CD14-positive monocyte (primary cell): ENCODE measurements at regions not wholly inside any gene's neighbourhood (a gene's known extent, or its start where the extent isn't known, plus 50 kb on each side); places are given as distances from the start of the nearest gene placed in this dataset.

Source experiments
- DNase-seq, 3 donors: peaks; one replicate each; pipeline ENCODE4 v3.0.0-alpha.2; 2011 to 2022
- H2AFZ ChIP-seq: 2 replicates; pipeline ENCODE4 v1.6.0; 2012; ENCODE audit warnings: mild to moderate bottlenecking, low read depth, low read length, inconsistent platforms; ENCODE audit not compliant: insufficient read depth, poor library complexity, severe bottlenecking
- H3K27ac ChIP-seq, 2 donors: 1 replicate in 1 of 2; 2 replicates in 1 of 2; pipeline ENCODE4 v1.5.1; 2012 to 2013; ENCODE audit warnings: low read length in 2 of 2, control low read depth in 1 of 2, inconsistent platforms in 1 of 2, low read depth in 1 of 2, mild to moderate bottlenecking in 1 of 2
- H3K27me3 ChIP-seq, 2 donors: one replicate each; pipeline versions ENCODE4 v1.6.0 to v1.6.1; 2011 to 2013; ENCODE audit warnings: low read length in 2 of 2; ENCODE audit not compliant: control insufficient read depth in 2 of 2, insufficient read depth in 2 of 2
- H3K36me3 ChIP-seq, 2 donors: replicated peaks in 1 of 2; 1 replicate in 1 of 2; 2 replicates in 1 of 2; pipeline versions ENCODE4 v1.5.1 to v1.6.1; 2012 to 2013; ENCODE audit warnings: low read length in 2 of 2, control low read depth in 1 of 2, inconsistent platforms in 1 of 2, mild to moderate bottlenecking in 1 of 2; ENCODE audit not compliant: insufficient read depth in 2 of 2, control insufficient read depth in 1 of 2
- H3K4me1 ChIP-seq, 2 donors: 1 replicate in 1 of 2; 2 replicates in 1 of 2; pipeline versions ENCODE4 v1.5.1 to v1.6.1; 2012 to 2013; ENCODE audit warnings: low read length in 2 of 2, control low read depth in 1 of 2, inconsistent platforms in 1 of 2, mild to moderate bottlenecking in 1 of 2, moderate library complexity in 1 of 2; ENCODE audit not compliant: insufficient read depth in 2 of 2, control insufficient read depth in 1 of 2
- H3K4me2 ChIP-seq: replicated peaks from 2 replicates; pipeline ENCODE3; 2012; ENCODE audit warnings: low read length, moderate library complexity, mild to moderate bottlenecking; ENCODE audit not compliant: poor library complexity, severe bottlenecking; ENCODE audit errors: extremely low read depth
- H3K4me3 ChIP-seq, 3 experiments: fragments of 200-600 bp in 1 of 3; sonication (generic) in 1 of 3; replicated peaks in 1 of 3; 1 replicate in 2 of 3; 2 replicates in 1 of 3; pipeline ENCODE4 v1.5.1; 2011 to 2013; ENCODE audit warnings: low read length in 3 of 3, mild to moderate bottlenecking in 3 of 3, control low read depth in 2 of 3, low read depth in 2 of 3, inconsistent platforms in 1 of 3, moderate library complexity in 1 of 3
- H3K79me2 ChIP-seq: 2 replicates; pipeline ENCODE4 v1.6.0; 2012; ENCODE audit warnings: mild to moderate bottlenecking, control low read depth, inconsistent platforms, low read length, moderate library complexity; ENCODE audit not compliant: insufficient read depth
- H3K9ac ChIP-seq: 2 replicates; pipeline ENCODE4 v1.6.0; 2017; ENCODE audit warnings: low read length, mild to moderate bottlenecking; ENCODE audit not compliant: insufficient read depth, poor library complexity, severe bottlenecking
- H3K9me3 ChIP-seq, 2 donors: replicated peaks in 1 of 2; 1 replicate in 1 of 2; 2 replicates in 1 of 2; pipeline versions ENCODE4 v1.5.1 to v1.6.1; 2012 to 2013; ENCODE audit warnings: low read length in 2 of 2, control low read depth in 1 of 2; ENCODE audit not compliant: control insufficient read depth in 1 of 2, insufficient read depth in 1 of 2
- H4K20me1 ChIP-seq: 2 replicates; pipeline ENCODE4 v1.6.0; 2012; ENCODE audit warnings: mild to moderate bottlenecking, low read length, control low read depth, moderate library complexity; ENCODE audit not compliant: insufficient read depth
- H3K27ac Mint-ChIP-seq, 7 donors: one replicate each; pipeline ENCODE4 v1.8.0; 2020; ENCODE audit warnings: mild to moderate bottlenecking in 7 of 7, mixed read lengths in 7 of 7, moderate library complexity in 6 of 7, inconsistent platforms in 2 of 7
- H3K27me3 Mint-ChIP-seq, 3 donors: one replicate each; pipeline ENCODE4 v1.8.0; 2021 to 2022; ENCODE audit warnings: low read depth in 3 of 3, mild to moderate bottlenecking in 3 of 3, mixed read lengths in 3 of 3, moderate library complexity in 3 of 3, inconsistent platforms in 1 of 3
- H3K36me3 Mint-ChIP-seq, 2 donors: one replicate each; pipeline ENCODE4 v1.8.0; 2020; ENCODE audit warnings: mixed read lengths in 2 of 2, inconsistent platforms in 1 of 2, mild to moderate bottlenecking in 1 of 2
- H3K4me1 Mint-ChIP-seq: one replicate; pipeline ENCODE4 v1.8.0; 2020; ENCODE audit warnings: mild to moderate bottlenecking, mixed read lengths
- H3K4me3 Mint-ChIP-seq, 2 donors: one replicate each; pipeline ENCODE4 v1.8.0; 2020; ENCODE audit warnings: mild to moderate bottlenecking in 2 of 2, mixed read lengths in 2 of 2, moderate library complexity in 1 of 2
- H3K9me3 Mint-ChIP-seq, 7 donors: one replicate each; pipeline ENCODE4 v1.8.0; 2020 to 2022; ENCODE audit warnings: mixed read lengths in 7 of 7, mild to moderate bottlenecking in 6 of 7, moderate library complexity in 6 of 7, inconsistent platforms in 2 of 7
- WGBS: methylation state at CpG from one replicate; pipeline ENCODE4 v1.1.5; 2013; ENCODE audit warnings: missing lambda C conversion rate; ENCODE audit not compliant: insufficient coverage; 5-methylcytosine and 5-hydroxymethylcytosine counted together
- intact Hi-C, 2 donors: fragments of 100-400 bp; cut with micrococcal nuclease; formaldehyde crosslinking; loops; one replicate each; pipeline versions ENCODE4 v1.15.0 to v1.15.1; 2023
- TF ChIP-seq, protein P1 (sequence below): fragments of 200-600 bp; IDR thresholded peaks from one replicate; pipeline ENCODE4 v1.8.0; 2022; ENCODE audit warnings: antibody characterized with exemption, mild to moderate bottlenecking

DNA sequence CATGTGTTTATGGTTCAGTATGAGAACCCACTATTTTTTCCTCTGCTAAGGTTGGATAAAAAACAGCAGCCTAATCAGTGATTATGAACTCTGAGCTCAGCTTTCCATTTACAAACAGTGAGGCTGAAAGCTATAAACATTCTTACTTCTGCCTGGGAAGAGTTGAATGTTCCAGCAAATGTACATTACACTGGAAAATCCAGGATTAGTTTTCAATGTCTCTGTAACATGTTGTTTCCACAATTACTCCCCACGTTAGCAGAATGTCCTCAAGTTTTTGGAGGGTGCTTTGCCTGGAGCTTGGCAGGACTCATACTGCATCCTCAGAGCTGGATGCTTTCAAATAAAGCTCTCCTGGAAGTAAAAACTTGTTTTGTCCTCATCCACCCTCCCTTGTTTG is 150.4 kb downstream of the POSTN start:
- intact Hi-C loops: no loop called here
- Histone ChIP-seq H3K4me1 (no peaks in the 10 kb centered on the region), H3K4me2 (no peak overlapping the region), H3K4me3 (no peak overlapping the region), H3K79me2 (no peaks in the 10 kb centered on the region), H4K20me1 (no peaks in the 10 kb centered on the region), H3K9me3 (peaks cover 3 to 10% of the 10 kb centered on the region in 2 donors), H3K36me3 (no peaks in the 10 kb centered on the region), H2AFZ (no peak overlapping the region), H3K9ac (no peak overlapping the region), H3K27me3 (no peaks in the 10 kb centered on the region), H3K27ac (no peak overlapping the region)
- TF ChIP-seq, protein P1, sequence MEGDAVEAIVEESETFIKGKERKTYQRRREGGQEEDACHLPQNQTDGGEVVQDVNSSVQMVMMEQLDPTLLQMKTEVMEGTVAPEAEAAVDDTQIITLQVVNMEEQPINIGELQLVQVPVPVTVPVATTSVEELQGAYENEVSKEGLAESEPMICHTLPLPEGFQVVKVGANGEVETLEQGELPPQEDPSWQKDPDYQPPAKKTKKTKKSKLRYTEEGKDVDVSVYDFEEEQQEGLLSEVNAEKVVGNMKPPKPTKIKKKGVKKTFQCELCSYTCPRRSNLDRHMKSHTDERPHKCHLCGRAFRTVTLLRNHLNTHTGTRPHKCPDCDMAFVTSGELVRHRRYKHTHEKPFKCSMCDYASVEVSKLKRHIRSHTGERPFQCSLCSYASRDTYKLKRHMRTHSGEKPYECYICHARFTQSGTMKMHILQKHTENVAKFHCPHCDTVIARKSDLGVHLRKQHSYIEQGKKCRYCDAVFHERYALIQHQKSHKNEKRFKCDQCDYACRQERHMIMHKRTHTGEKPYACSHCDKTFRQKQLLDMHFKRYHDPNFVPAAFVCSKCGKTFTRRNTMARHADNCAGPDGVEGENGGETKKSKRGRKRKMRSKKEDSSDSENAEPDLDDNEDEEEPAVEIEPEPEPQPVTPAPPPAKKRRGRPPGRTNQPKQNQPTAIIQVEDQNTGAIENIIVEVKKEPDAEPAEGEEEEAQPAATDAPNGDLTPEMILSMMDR: no peak
- H3K36me3 Mint-ChIP-seq: no peaks in the 10 kb centered on the region
- no CpG with 5 or more reads among the region's 1 CpG for WGBS
- H3K27ac Mint-ChIP-seq: no peak overlapping the region
- no peak for DNase-seq
- H3K4me3 Mint-ChIP-seq: no peak overlapping the region
- H3K4me1 Mint-ChIP-seq: no peaks in the 10 kb centered on the region
- H3K9me3 Mint-ChIP-seq: peaks cover 0 to 5% (median 3%) of the 10 kb centered on the region in 7 donors
- H3K27me3 Mint-ChIP-seq: no peaks in the 10 kb centered on the region

DNA sequence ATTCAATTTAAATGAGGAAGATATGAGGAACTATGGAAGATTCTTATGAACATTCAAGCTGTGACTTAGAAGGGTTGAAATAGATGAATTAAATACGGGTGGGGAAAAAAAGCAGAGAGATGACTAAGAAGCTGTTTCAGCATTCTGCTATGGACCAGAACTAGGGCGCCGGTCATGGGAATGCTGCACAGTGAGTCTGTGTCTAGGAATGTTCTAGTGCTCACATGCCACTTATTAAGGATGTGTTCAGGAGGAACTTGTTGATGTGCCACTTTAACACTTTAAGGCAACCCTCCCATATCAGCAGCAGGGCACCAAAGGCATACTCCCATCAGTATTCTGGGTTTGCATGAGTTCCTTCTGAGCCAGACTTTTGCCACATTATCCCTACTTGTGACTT is 152.1 kb downstream of the POSTN start:
- Histone ChIP-seq H3K79me2 (no peaks in the 10 kb centered on the region), H3K4me1 (no peaks in the 10 kb centered on the region), H3K4me3 (no peak overlapping the region), H4K20me1 (no peaks in the 10 kb centered on the region), H3K9me3 (peaks cover 7 to 15% of the 10 kb centered on the region in 2 donors), H3K27ac (no peak overlapping the region), H3K9ac (no peak overlapping the region), H3K4me2 (no peak overlapping the region), H2AFZ (no peak overlapping the region), H3K27me3 (no peaks in the 10 kb centered on the region), H3K36me3 (no peaks in the 10 kb centered on the region)
- Mint-ChIP-seq H3K4me3 (no peak overlapping the region), H3K9me3 (peaks cover 0 to 9% (median 3%) of the 10 kb centered on the region in 7 donors), H3K27ac (no peak overlapping the region), H3K4me1 (no peaks in the 10 kb centered on the region), H3K27me3 (no peaks in the 10 kb centered on the region), H3K36me3 (no peaks in the 10 kb centered on the region)
- 86% methylated on average over 1 of the region's 3 CpGs for WGBS
- DNase-seq: no peak
- intact Hi-C loops: no loop called here
- TF ChIP-seq, protein P1: no peak
